GM12878 (cell line): ENCODE measurements at regions not wholly inside any gene's neighbourhood (a gene's known extent, or its start where the extent isn't known, plus 50 kb on each side); places are given as distances from the start of the nearest gene placed in this dataset.

ENCODE experiments used
- ATAC-seq: fragments of 200-7000 bp; cut with Tn5 transposase; 3 replicates; pipeline ENCODE4 v1.9.1; 2020; ENCODE audit warnings: mild to moderate bottlenecking, moderate library complexity
- BruUV-seq: library from RNA; stranded (reverse); fragments of 400-500 nt; replicated peaks from 2 replicates; lab custom pipeline; 2021; lab: Mats Ljungman, UMichigan
- CTCF ChIA-PET: fragments of 300-600 bp; sonication (Branson Sonifier 250); formaldehyde crosslinking; extraction: SDS; loops from one replicate; lab custom pipeline; 2021; ENCODE audit warnings: inconsistent platforms; lab: Yijun Ruan, JAX
- POLR2A ChIA-PET: fragments of 350-600 bp; formaldehyde crosslinking; extraction: SDS; loops from one replicate; lab custom pipeline; 2021; ENCODE audit warnings: inconsistent platforms; lab: Charles Lee
- RAD21 ChIA-PET: fragments of 300-600 bp; sonication (Branson Sonifier 250); formaldehyde crosslinking; loops from one replicate; lab custom pipeline; 2023; ENCODE audit warnings: antibody characterized with exemption; ENCODE audit not compliant: unreplicated experiment; lab: Charles Lee
- SMC1A ChIA-PET: fragments of 300-600 bp; sonication (Branson Sonifier 250); formaldehyde crosslinking; loops from one replicate; lab custom pipeline; 2023; ENCODE audit not compliant: unreplicated experiment, uncharacterized antibody; lab: Charles Lee
- DNase-seq: peaks from one replicate; pipeline ENCODE4 v3.0.0-alpha.2; 2011; ENCODE audit warnings: low read depth, low spot score
- FAIRE-seq: peaks from 3 replicates; lab custom pipeline; 2011; peaks lifted over from hg19 to GRCh38; lab: Jason Lieb, UNC
- H2AFZ ChIP-seq: 2 replicates; pipeline ENCODE4 v1.6.0; 2011; ENCODE audit warnings: low read depth, low read length, control low read depth; ENCODE audit not compliant: control insufficient read depth
- H3K27ac ChIP-seq: 2 replicates; pipeline ENCODE4 v1.5.1; 2011; ENCODE audit warnings: control low read depth; ENCODE audit not compliant: control insufficient read depth, insufficient read depth
- H3K27me3 ChIP-seq, 2 experiments: replicated peaks in 1 of 2; 2 replicates each; pipeline versions ENCODE4 v1.6.0 to v1.6.1; 2011; ENCODE audit warnings: low read length in 1 of 2; ENCODE audit not compliant: control insufficient read depth in 2 of 2, insufficient read depth in 2 of 2
- H3K36me3 ChIP-seq, 2 experiments: 2 replicates each; pipeline ENCODE4 v1.5.1; 2011; ENCODE audit warnings: low read length in 1 of 2; ENCODE audit not compliant: control insufficient read depth in 2 of 2, insufficient read depth in 2 of 2
- H3K4me1 ChIP-seq: 2 replicates; pipeline ENCODE4 v1.6.1; 2011; ENCODE audit warnings: mild to moderate bottlenecking, low read length, moderate library complexity, mixed read lengths; ENCODE audit not compliant: control insufficient read depth, insufficient read depth
- H3K4me2 ChIP-seq: 2 replicates; pipeline ENCODE4 v1.6.0; 2011; ENCODE audit warnings: control low read depth; ENCODE audit not compliant: control insufficient read depth, insufficient read depth
- H3K4me3 ChIP-seq: fragments of 200-600 bp; sonication (generic); 2 replicates; pipeline ENCODE4 v1.5.1; 2016
- H3K79me2 ChIP-seq: 2 replicates; pipeline ENCODE4 v1.6.0; 2011; ENCODE audit warnings: low read length; ENCODE audit not compliant: control insufficient read depth, insufficient read depth
- H3K9ac ChIP-seq: 2 replicates; pipeline ENCODE4 v1.8.0; 2011; ENCODE audit warnings: low read length, control low read depth, mixed read lengths; ENCODE audit not compliant: control insufficient read depth, insufficient read depth
- H3K9me3 ChIP-seq: replicated peaks from 3 replicates; pipeline ENCODE4 v1.5.1; 2011; ENCODE audit warnings: mild to moderate bottlenecking, low read length; ENCODE audit not compliant: control insufficient read depth, insufficient read depth
- H4K20me1 ChIP-seq: 2 replicates; pipeline ENCODE4 v1.6.0; 2011; ENCODE audit not compliant: control insufficient read depth, insufficient read depth
- ATF3 ChIP-seq: IDR thresholded peaks from 2 replicates; pipeline ENCODE4 v1.6.1; 2011; ENCODE audit warnings: low read depth, mild to moderate bottlenecking, low read length, moderate library complexity, borderline replicate concordance; ENCODE audit errors: extremely low read depth
- BHLHE40 ChIP-seq, 2 experiments: fragments of 450-650 bp in 1 of 2; IDR thresholded peaks; 2 replicates each; pipeline ENCODE4 v1.6.1; 2011 to 2017; ENCODE audit warnings: low read depth in 2 of 2, borderline replicate concordance in 1 of 2, improper control_type of control experiment in 1 of 2, low read length in 1 of 2, mild to moderate bottlenecking in 1 of 2
- JUNB ChIP-seq: IDR thresholded peaks from 2 replicates; pipeline ENCODE4 v1.6.1; 2016; ENCODE audit warnings: antibody characterized with exemption, mild to moderate bottlenecking
- POLR2AphosphoS5 ChIP-seq: IDR thresholded peaks from 2 replicates; pipeline ENCODE4 v1.6.1; 2011; ENCODE audit warnings: mild to moderate bottlenecking, low read length, inconsistent platforms
- RFX5 ChIP-seq: IDR thresholded peaks from 2 replicates; pipeline ENCODE4 v1.6.1; 2011; ENCODE audit warnings: low read depth, low read length, improper control_type of control experiment
- SMAD5 ChIP-seq: IDR thresholded peaks from 2 replicates; pipeline ENCODE4 v1.6.1; 2016; ENCODE audit warnings: antibody characterized with exemption, low read depth
- SPI1 ChIP-seq: IDR thresholded peaks from 2 replicates; pipeline ENCODE4 v1.6.1; 2011; ENCODE audit warnings: low read depth, mild to moderate bottlenecking, low read length, moderate library complexity, borderline replicate concordance; ENCODE audit not compliant: insufficient read depth
- SREBF1 ChIP-seq: IDR thresholded peaks from 2 replicates; pipeline ENCODE4 v1.6.1; 2012; ENCODE audit warnings: mild to moderate bottlenecking, low read length
- WGBS: methylation state at CpG from one replicate; pipeline ENCODE4 v1.1.6; 2016; ENCODE audit warnings: low lambda C conversion rate; ENCODE audit not compliant: insufficient replicate concordance, insufficient coverage; ENCODE audit errors: missing lambda C conversion rate; 5-methylcytosine and 5-hydroxymethylcytosine counted together
- in situ Hi-C: fragments of 300-500 bp; cut with MboI; formaldehyde crosslinking; loops from 9 replicates; pipeline ENCODE4 v1.14.3; 2018; ENCODE audit warnings: mixed read lengths
- intact Hi-C: fragments of 100-400 bp; cut with micrococcal nuclease; formaldehyde crosslinking; loops from one replicate; pipeline ENCODE4 v1.14.2; 2022; ENCODE audit not compliant: unreplicated experiment

- CTCF ChIA-PET: interaction anchor here (0.7 to 9.9 kb wide), 15 partner anchors 13 to 698 kb away, joined by 3 to 188 read pairs (median 40); no protein-coding TSS in a partner anchor
- WGBS: 82% methylated on average over 6 of the region's 6 CpGs
- RAD21 ChIA-PET: interaction anchor here (1.4 to 9.8 kb wide), 6 partner anchors 20 to 335 kb away, joined by 3 to 107 read pairs (median 32); no protein-coding TSS in a partner anchor
- intact Hi-C loops (no loop called here), in situ Hi-C loops (no loop called here)
- Histone ChIP-seq H2AFZ (no peak overlapping the region), H3K27me3 (no peaks in the 10 kb centered on the region), H3K4me2 (no peak overlapping the region), H4K20me1 (no peaks in the 10 kb centered on the region), H3K36me3 (no peaks in the 10 kb centered on the region), H3K4me3 (no peak overlapping the region), H3K79me2 (no peaks in the 10 kb centered on the region), H3K9me3 (no peaks in the 10 kb centered on the region; the same call in 2 of the 3 replicates), H3K27ac (peak overlapping the region; percentile 18; the same call in 1 of the 2 replicates), H3K9ac (no peak overlapping the region), H3K4me1 (peaks cover 6% of the 10 kb centered on the region)
- DNase-seq: no peak
- SMC1A ChIA-PET: interaction anchor here (0.9 to 14.6 kb wide), 11 partner anchors 9 to 419 kb away, joined by 3 to 217 read pairs (median 5); no protein-coding TSS in a partner anchor
- no peak for TF ChIP-seq BHLHE40 (IDR thresholded peaks at IDR 0.05; ENCODE audit: borderline replicate concordance in 1 of 2, low read depth in 2 of 2, low read length in 1 of 2)
- TF ChIP-seq ATF3: no peak
- TF ChIP-seq POLR2AphosphoS5: no peak
- TF ChIP-seq JUNB: no peak
- TF ChIP-seq SMAD5: no peak
- TF ChIP-seq SPI1: no peak
- TF ChIP-seq RFX5: no peak
- no peak for TF ChIP-seq SREBF1
- FAIRE-seq: no peak
- POLR2A ChIA-PET: interaction anchor here (0.6 kb wide), 1 partner anchor 287 kb away, joined by 4 read pairs; no protein-coding TSS in a partner anchor
- no TSS peak for BruUV-seq
- peak; percentile 47 for ATAC-seq
Observed at GRCh38 chr14:24712909-24713308, 78.9 kb upstream of the GZMB start.
